ENCODE measurements at regions not wholly inside any gene's neighbourhood (a gene's known extent, or its start where the extent isn't known, plus 50 kb on each side); places are given as distances from the start of the nearest gene placed in this dataset.

DNA sequence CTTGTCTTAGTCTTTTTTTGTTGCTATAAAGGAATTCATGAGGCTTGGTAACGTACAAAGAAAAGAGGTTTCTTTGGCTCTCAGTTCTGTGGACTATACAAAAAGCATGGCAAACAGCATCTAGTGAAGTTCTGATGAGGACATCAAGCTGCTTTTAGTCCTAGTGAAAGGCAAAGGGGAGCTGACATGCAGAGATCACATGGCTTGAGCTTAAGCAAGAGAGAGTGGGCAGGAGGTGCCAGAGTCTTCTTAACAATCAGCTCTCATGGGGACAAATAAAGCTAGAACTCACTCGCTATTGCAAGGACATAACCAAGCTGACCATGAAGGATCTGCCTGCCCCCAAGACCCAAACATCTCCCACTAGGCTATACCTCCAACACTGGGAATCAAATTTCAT lies 1063.1 kb downstream of the PCDH7 start:
- no peak overlapping the region for H3K56ac ChIP-seq (ENCODE audit: insufficient read length, low read depth, low read length)
- H2BK120ac ChIP-seq (ENCODE audit: low read depth, low read length, poor library complexity, severe bottlenecking), result no peak overlapping the region
- H3K18ac ChIP-seq (ENCODE audit: insufficient read length, low read depth, low read length), result no peak overlapping the region
- no peaks in the 10 kb centered on the region for H3K79me1 ChIP-seq (ENCODE audit: insufficient read depth, low read depth, low read length, poor library complexity, severe bottlenecking)
- no peak for TF ChIP-seq CTCF (conservative IDR thresholded peaks at IDR 0.05)
- Mint-ChIP-seq H3K9me3 (peaks cover 0 to 5% of the 10 kb centered on the region in 2 experiments; a peak in 1 of 5 replicates), H3K27me3 (ENCODE audit: low read depth) (no peaks in the 10 kb centered on the region), H3K27ac (no peak overlapping the region), H3K4me1 (no peaks in the 10 kb centered on the region), H3K36me3 (ENCODE audit: insufficient read depth in 1 of 3, low read depth in 3 of 3) (no peaks in the 10 kb centered on the region), H3K4me3 (no peak overlapping the region)
- no peak overlapping the region for H2AK5ac ChIP-seq (ENCODE audit: insufficient read length, low read length)
- no peak overlapping the region for H3K27ac ChIP-seq (ENCODE audit: insufficient read length, low read depth, low read length)
- no peak overlapping the region for H2BK5ac ChIP-seq (ENCODE audit: insufficient read length, low read length)
- DNase-seq, result no peak
- no peak overlapping the region for H3T11ph ChIP-seq (ENCODE audit: low read length)
- no peak overlapping the region for H3K4me2 ChIP-seq (ENCODE audit: insufficient read depth, insufficient read length, low read length)
- no peaks in the 10 kb centered on the region for H4K20me1 ChIP-seq (ENCODE audit: control insufficient read depth, insufficient read depth, insufficient read length)
- no CpG with 5 or more reads among the region's 2 CpGs for WGBS (ENCODE audit: extremely low coverage, insufficient read length, low lambda C conversion rate)
- H3K27me3 ChIP-seq (ENCODE audit: insufficient read depth, low read length), result no peaks in the 10 kb centered on the region
- no peak overlapping the region for H2BK15ac ChIP-seq (ENCODE audit: low read depth, low read length)
- no peak overlapping the region for H3K23ac ChIP-seq (ENCODE audit: insufficient read length, low read depth, low read length)
- no peak overlapping the region for H2BK12ac ChIP-seq (ENCODE audit: insufficient read length, low read depth, low read length)
- H3K79me2 ChIP-seq (ENCODE audit: insufficient read depth, low read length), result no peaks in the 10 kb centered on the region
- H3K4ac ChIP-seq (ENCODE audit: low read depth, low read length), result no peak overlapping the region
- H4K8ac ChIP-seq (replicated peaks; ENCODE audit: insufficient read length, low read depth, low read length), result no peak overlapping the region
- H3K9ac ChIP-seq (ENCODE audit: extremely low read depth, insufficient read length, low read length), result no peak overlapping the region
- no peaks in the 10 kb centered on the region for H3K9me3 ChIP-seq (ENCODE audit: control insufficient read depth, low read depth, low read length)
- no peak overlapping the region for H2AFZ ChIP-seq (ENCODE audit: low read length)
- no peaks in the 10 kb centered on the region for H3K4me1 ChIP-seq (ENCODE audit: insufficient read depth, low read length)
- H4K91ac ChIP-seq (ENCODE audit: insufficient read length, low read depth, low read length), result no peak overlapping the region
- H3K14ac ChIP-seq (ENCODE audit: insufficient read depth, low read length), result no peak overlapping the region
- H4K5ac ChIP-seq (ENCODE audit: insufficient read length, low read depth, low read length), result no peak overlapping the region
- no peaks in the 10 kb centered on the region for H3K23me2 ChIP-seq (ENCODE audit: insufficient read length, low read depth, low read length, poor library complexity, severe bottlenecking)
- H2BK20ac ChIP-seq (ENCODE audit: low read depth, low read length, poor library complexity, severe bottlenecking), result no peak overlapping the region

All from H9 (cell line).